Transverse colon (tissue), 4 donors: ENCODE measurements at regions not wholly inside any gene's neighbourhood (a gene's known extent, or its start where the extent isn't known, plus 50 kb on each side); places are given as distances from the start of the nearest gene placed in this dataset.

Source experiments
- DNase-seq: peaks from one replicate; pipeline ENCODE4 v3.0.0-alpha.2; 2019
- H3K27ac ChIP-seq, 4 donors: fragments of 200-600 bp; sonication (generic); 2 replicates each; pipeline ENCODE4 v1.5.1; 2016 to 2018; ENCODE audit warnings: inconsistent platforms in 4 of 4
- H3K27me3 ChIP-seq: fragments of 200-600 bp; sonication (generic); 2 replicates; pipeline ENCODE4 v1.5.1; 2017; ENCODE audit warnings: inconsistent platforms
- H3K36me3 ChIP-seq, 4 donors: fragments of 200-600 bp; sonication (generic); 2 replicates each; pipeline ENCODE4 v1.5.1; 2017 to 2019; ENCODE audit warnings: inconsistent platforms in 4 of 4
- H3K4me1 ChIP-seq, 4 donors: fragments of 200-600 bp; sonication (generic); 2 replicates each; pipeline ENCODE4 v1.5.1; 2017 to 2020; ENCODE audit warnings: inconsistent platforms in 4 of 4
- H3K4me3 ChIP-seq, 4 donors: fragments of 200-600 bp; sonication (generic); 1 replicate in 1 of 4; 2 replicates in 3 of 4; pipeline versions ENCODE4 v1.5.1 to v1.6.1; 2017 to 2019; ENCODE audit warnings: inconsistent platforms in 4 of 4
- H3K9me3 ChIP-seq, 2 donors: fragments of 200-600 bp; sonication (generic); 2 replicates each; pipeline ENCODE4 v1.5.1; 2017 to 2019; ENCODE audit warnings: inconsistent platforms in 2 of 2
- CTCF ChIP-seq, 5 experiments: fragments of 200-600 bp in 3 of 5; fragments of 450-650 bp in 2 of 5; sonication (generic) in 3 of 5; IDR thresholded peaks; 1 replicate in 2 of 5; 2 replicates in 3 of 5; pipeline ENCODE4 v1.5.1; 2016 to 2017; ENCODE audit warnings: antibody characterized with exemption in 5 of 5, inconsistent platforms in 3 of 5, mild to moderate bottlenecking in 2 of 5, moderate library complexity in 1 of 5
- EP300 ChIP-seq: sonication (generic); formaldehyde crosslinking; IDR thresholded peaks from one replicate; pipeline ENCODE4 v1.6.1; 2017; ENCODE audit warnings: antibody characterized with exemption, low read depth
- POLR2A ChIP-seq: fragments of 450-650 bp; IDR thresholded peaks from one replicate; pipeline ENCODE4 v1.6.1; 2016; ENCODE audit warnings: antibody characterized with exemption, mild to moderate bottlenecking, moderate library complexity
- POLR2AphosphoS5 ChIP-seq, 3 donors: sonication (generic); formaldehyde crosslinking; IDR thresholded peaks; one replicate each; pipeline ENCODE4 v1.6.1; 2016; ENCODE audit warnings: antibody characterized with exemption in 3 of 3
- WGBS, 2 donors: methylation state at CpG; one replicate each; pipeline ENCODE4 v1.1.5; 2018; ENCODE audit warnings: low coverage in 1 of 2; 5-methylcytosine and 5-hydroxymethylcytosine counted together
- in situ Hi-C, 4 donors: fragments of 200-750 bp; cut with MboI; loops; one replicate each; pipeline versions ENCODE4 v1.15.0 to v1.15.1; 2017; ENCODE audit warnings: low sequenced_read_pairs in 3 of 4, low pct_ligation_motif_present in 1 of 4, low pct_unique_long_range_greater_than_20kb in 1 of 4
- intact Hi-C: fragments of 100-400 bp; cut with DNase I; formaldehyde crosslinking; loops from one replicate; pipeline ENCODE4 v1.15.1; 2023; ENCODE audit warnings: low total_unique reads

DNA sequence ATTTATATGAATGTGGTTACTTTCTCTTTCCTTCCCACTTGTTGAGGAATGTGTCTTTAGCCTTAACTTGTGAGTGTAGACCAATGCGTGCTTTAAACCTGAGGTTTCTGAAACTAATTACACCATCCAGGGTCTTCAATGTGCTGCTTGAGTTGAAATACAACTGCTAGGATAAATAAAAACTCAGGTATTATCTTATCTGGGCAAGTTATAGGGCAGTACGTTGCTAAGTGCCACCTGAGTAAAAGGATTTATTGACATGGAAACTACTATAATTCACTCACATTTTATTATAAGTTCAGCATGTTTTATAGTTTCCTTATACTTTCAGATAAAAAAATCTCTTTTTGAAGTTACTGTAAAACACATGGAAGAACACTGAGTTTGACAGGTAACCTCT, 1136.8 kb upstream of the NUDT12 start:
- Histone ChIP-seq H3K27ac (no peak overlapping the region), H3K4me3 (no peak overlapping the region), H3K36me3 (no peaks in the 10 kb centered on the region), H3K27me3 (no peaks in the 10 kb centered on the region), H3K4me1 (no peaks in the 10 kb centered on the region), H3K9me3 (peaks cover 12 to 15% of the 10 kb centered on the region in 2 donors)
- intact Hi-C loops (no loop called here), in situ Hi-C loops (no loop called here)
- WGBS, 2 donors, result 37 to 57% methylated on average over 2 of the region's 2 CpGs
- no peak for DNase-seq
- TF ChIP-seq CTCF (IDR thresholded peaks at IDR 0.05), result no peak
- TF ChIP-seq POLR2A, result no peak
- TF ChIP-seq POLR2AphosphoS5 (IDR thresholded peaks at IDR 0.05), result no peak
- TF ChIP-seq EP300, result no peak

DNA sequence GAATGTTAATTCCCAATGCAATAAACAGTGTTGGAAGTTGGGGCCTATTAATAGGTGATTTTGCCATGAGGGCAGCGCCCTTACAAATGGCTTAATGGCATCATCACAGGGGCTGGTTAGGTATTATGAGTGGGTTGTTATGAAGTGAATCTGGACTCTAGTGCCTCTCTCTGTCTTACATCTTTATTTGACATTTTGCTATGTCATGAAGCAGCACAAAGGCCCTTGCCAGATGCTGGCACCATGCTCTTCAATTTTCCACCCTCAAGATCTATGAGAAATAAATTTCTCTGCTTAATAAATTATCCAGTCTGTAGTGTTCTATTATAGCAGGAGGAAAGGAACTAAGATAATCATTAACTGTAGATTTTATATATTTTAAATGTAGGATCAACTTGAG, 1098.7 kb upstream of the NUDT12 start:
- intact Hi-C loops (no loop called here), in situ Hi-C loops (no loop called here)
- Histone ChIP-seq H3K36me3 (no peaks in the 10 kb centered on the region), H3K27me3 (no peaks in the 10 kb centered on the region), H3K4me3 (no peak overlapping the region), H3K4me1 (no peaks in the 10 kb centered on the region), H3K27ac (peak overlapping the region in 1 of 4 donors; percentile 23), H3K9me3 (no peaks in the 10 kb centered on the region)
- 70 to 80% methylated on average over 1 of the region's 1 CpG for WGBS, 2 donors
- no peak for DNase-seq
- TF ChIP-seq CTCF (IDR thresholded peaks at IDR 0.05) (no peak), POLR2AphosphoS5 (IDR thresholded peaks at IDR 0.05) (peak in 2 of 3 donors; percentile 16 to 40)

- Histone ChIP-seq H3K27ac (no peak overlapping the region), H3K4me1 (no peaks in the 10 kb centered on the region), H3K27me3 (no peaks in the 10 kb centered on the region), H3K36me3 (no peaks in the 10 kb centered on the region), H3K9me3 (no peaks in the 10 kb centered on the region), H3K4me3 (no peak overlapping the region)
- intact Hi-C loops, result no loop called here
- no peak for DNase-seq
- TF ChIP-seq CTCF (IDR thresholded peaks at IDR 0.05) (no peak), POLR2A (no peak), POLR2AphosphoS5 (IDR thresholded peaks at IDR 0.05) (no peak), EP300 (no peak)
- in situ Hi-C loops, result no loop called here
- WGBS, 2 donors, result 92 to 100% methylated on average over 1 of the region's 1 CpG
Measured at GRCh38 chr5:104659497-104659896, 1096.9 kb upstream of the NUDT12 start.

GRCh38 chr5:104652271-104652861, 1089.8 kb upstream of the NUDT12 start:
- Histone ChIP-seq H3K4me3 (no peak overlapping the region), H3K4me1 (no peaks in the 10 kb centered on the region), H3K9me3 (peaks cover 0 to 7% of the 10 kb centered on the region in 2 donors), H3K27me3 (no peaks in the 10 kb centered on the region), H3K36me3 (no peaks in the 10 kb centered on the region), H3K27ac (no peak overlapping the region)
- DNase-seq, result no peak
- in situ Hi-C loops (no loop called here), intact Hi-C loops (no loop called here)
- TF ChIP-seq POLR2AphosphoS5 (IDR thresholded peaks at IDR 0.05) (no peak), EP300 (no peak), POLR2A (no peak), CTCF (IDR thresholded peaks at IDR 0.05) (no peak)
- WGBS, 2 donors, result 88% methylated on average over 5 of the region's 5 CpGs; no CpG with 5 or more reads in 1 of the 2 donors
